Retinal pigment epithelial cell (primary cell): ENCODE measurements at regions not wholly inside any gene's neighbourhood (a gene's known extent, or its start where the extent isn't known, plus 50 kb on each side); places are given as distances from the start of the nearest gene placed in this dataset.

Source experiments
- DNase-seq: peaks from one replicate; pipeline ENCODE4 v3.0.0-alpha.2; 2010; ENCODE audit warnings: low read depth
- H3K4me3 ChIP-seq: 2 replicates; pipeline ENCODE4 v1.5.1; 2011; ENCODE audit warnings: mild to moderate bottlenecking, low read length, control low read depth, moderate library complexity
- CTCF ChIP-seq: conservative IDR thresholded peaks from 2 replicates; pipeline ENCODE4 v1.5.1; 2011; ENCODE audit warnings: low read depth, low read length, control low read depth, inconsistent platforms

GRCh38 chr15:53009093-53009492 is 219.0 kb upstream of the ONECUT1 start:
- DNase-seq, result no peak
- no peak overlapping the region for H3K4me3 ChIP-seq
- no peak for TF ChIP-seq CTCF

DNA sequence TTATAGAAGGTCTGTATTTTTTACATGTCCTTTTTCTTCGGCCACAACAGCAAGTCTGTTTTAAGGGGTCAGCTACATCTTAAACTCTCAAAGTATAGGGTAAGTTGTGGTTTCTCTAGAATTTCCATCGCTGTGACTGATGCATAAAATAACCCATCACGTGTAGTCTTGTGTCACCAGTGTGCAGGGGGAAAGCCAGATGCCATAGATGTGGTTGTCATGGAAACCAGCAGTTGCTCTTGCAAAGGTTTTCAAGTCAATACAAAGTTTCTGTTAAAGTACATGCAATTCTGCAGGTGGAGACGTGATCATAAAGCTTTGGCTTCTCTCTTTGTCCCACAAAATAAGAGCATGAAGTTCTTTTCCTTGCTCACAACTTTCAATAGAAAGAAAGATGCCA is 210.3 kb upstream of the ONECUT1 start:
- no peak for DNase-seq
- no peak for TF ChIP-seq CTCF
- H3K4me3 ChIP-seq, result no peak overlapping the region

DNA sequence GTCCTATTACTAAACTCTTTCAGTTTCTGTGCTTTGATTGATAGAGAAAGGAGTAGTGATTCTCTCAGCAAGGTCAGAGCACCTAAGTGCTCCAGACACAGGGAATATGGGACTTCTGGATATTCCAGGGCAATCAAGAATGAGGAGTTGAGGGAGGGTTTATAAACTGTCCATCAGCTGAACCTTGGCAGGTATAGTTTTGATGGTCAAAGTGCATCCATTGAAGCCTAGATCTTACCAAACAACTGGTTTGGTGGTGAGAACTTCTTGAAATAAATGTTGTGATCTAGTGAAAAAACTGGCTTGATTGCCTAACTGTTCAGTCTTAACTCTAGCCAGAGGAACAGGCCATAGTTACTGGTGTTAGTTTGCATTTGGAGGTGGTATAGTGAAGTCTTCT is 207.0 kb upstream of the ONECUT1 start:
- DNase-seq, result no peak
- H3K4me3 ChIP-seq, result no peak overlapping the region
- no peak for TF ChIP-seq CTCF

DNA sequence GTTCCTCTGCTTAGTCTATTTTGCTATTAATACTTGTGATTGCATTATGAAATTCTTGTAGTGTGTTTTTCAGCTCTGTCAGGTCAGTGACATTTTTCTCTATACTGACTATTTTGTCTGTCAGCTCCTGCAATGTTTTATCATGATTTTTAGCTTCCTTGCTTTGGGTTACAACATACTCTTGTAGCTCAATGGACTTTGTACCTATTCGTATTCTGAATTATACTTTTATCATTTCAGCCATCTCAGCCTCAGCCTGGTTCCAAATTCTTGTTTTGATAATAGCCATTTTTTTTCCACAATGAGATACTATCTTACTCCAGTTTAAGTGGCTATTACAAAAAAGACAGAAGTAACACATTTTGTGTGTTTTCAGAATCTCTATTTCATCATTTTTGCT is 204.2 kb upstream of the ONECUT1 start:
- DNase-seq, result no peak
- no peak overlapping the region for H3K4me3 ChIP-seq
- no peak for TF ChIP-seq CTCF

GRCh38 chr15:52984507-52984906 is 194.4 kb upstream of the ONECUT1 start:
- DNase-seq, result no peak
- TF ChIP-seq CTCF, result no peak
- no peak overlapping the region for H3K4me3 ChIP-seq

- TF ChIP-seq CTCF, result no peak
- no peak for DNase-seq
- H3K4me3 ChIP-seq, result no peak overlapping the region
These were observed 190.3 kb upstream of the ONECUT1 start for GRCh38 chr15:52980446-52980845.

- no peak overlapping the region for H3K4me3 ChIP-seq
These were observed 186.5 kb upstream of the ONECUT1 start for GRCh38 chr15:52976516-52977075.

More at GRCh38 chr15:52976516-52977075, 186.5 kb upstream of the ONECUT1 start:
- no peak for TF ChIP-seq CTCF
- no peak for DNase-seq
